ENCODE measurements at regions not wholly inside any gene's neighbourhood (a gene's known extent, or its start where the extent isn't known, plus 50 kb on each side); places are given as distances from the start of the nearest gene placed in this dataset.

GRCh38 chr11:31865606-31866300, 54.6 kb upstream of the PAX6 start:
- intact Hi-C loops (cut with DNase I): no loop called here
- Histone ChIP-seq H3K4me3 (no peak overlapping the region), H3K36me3 (no peaks in the 10 kb centered on the region), H3K27me3 (no peaks in the 10 kb centered on the region), H3K4me1 (no peaks in the 10 kb centered on the region), H3K9me3 (no peaks in the 10 kb centered on the region), H3K27ac (no peak overlapping the region)
- no peak for TF ChIP-seq CTCF (IDR thresholded peaks at IDR 0.05)
- no peak for DNase-seq (ENCODE audit: low spot score in 2 of 2)

GRCh38 chr11:31863170-31863832, 52.2 kb upstream of the PAX6 start:
- H3K9me3 ChIP-seq: no peaks in the 10 kb centered on the region
- no peaks in the 10 kb centered on the region for H3K27me3 ChIP-seq
- H3K4me1 ChIP-seq: no peaks in the 10 kb centered on the region
- DNase-seq (ENCODE audit: low spot score in 2 of 2): no peak
- H3K36me3 ChIP-seq: no peaks in the 10 kb centered on the region
- H3K27ac ChIP-seq: no peak overlapping the region
- no peak for TF ChIP-seq CTCF (IDR thresholded peaks at IDR 0.05)
- intact Hi-C loops (cut with DNase I): no loop called here
- no peak overlapping the region for H3K4me3 ChIP-seq

GRCh38 chr11:31861011-31861410, 49.9 kb upstream of the PAX6 start:
- H3K27ac ChIP-seq: no peak overlapping the region
- no peak for TF ChIP-seq CTCF (IDR thresholded peaks at IDR 0.05)
- no peak for DNase-seq (ENCODE audit: low spot score in 2 of 2)
- H3K4me3 ChIP-seq: no peak overlapping the region
- H3K27me3 ChIP-seq: no peaks in the 10 kb centered on the region
- intact Hi-C loops (cut with DNase I): no loop called here
- no peaks in the 10 kb centered on the region for H3K9me3 ChIP-seq
- no peaks in the 10 kb centered on the region for H3K4me1 ChIP-seq
- no peaks in the 10 kb centered on the region for H3K36me3 ChIP-seq

All from ascending aorta (tissue), 2 donors.